MM.1S (cell line): ENCODE measurements at regions not wholly inside any gene's neighbourhood (a gene's known extent, or its start where the extent isn't known, plus 50 kb on each side); places are given as distances from the start of the nearest gene placed in this dataset.

Experiments
- CTCF ChIP-seq: fragments of 300-600 bp; sonication (generic); IDR thresholded peaks from 2 replicates; pipeline ENCODE4 v1.5.1; 2016; ENCODE audit warnings: antibody characterized with exemption, low read length, mixed read lengths
- EZH2 ChIP-seq: fragments of 300-600 bp; sonication (generic); optimal IDR thresholded peaks from 2 replicates; pipeline ENCODE3; 2017; ENCODE audit warnings: low read depth, mild to moderate bottlenecking, antibody characterized with exemption, low read length, mixed read lengths

- TF ChIP-seq CTCF (no peak), EZH2 (no peak)
Observed at GRCh38 chr2:234694244-234695013, 197.5 kb upstream of the ARL4C start.
